PC-3 (cell line): ENCODE measurements at regions not wholly inside any gene's neighbourhood (a gene's known extent, or its start where the extent isn't known, plus 50 kb on each side); places are given as distances from the start of the nearest gene placed in this dataset.

Source experiments
- ATAC-seq: fragments of 200-7000 bp; cut with Tn5 transposase; 2 replicates; pipeline ENCODE4 v1.9.1; 2020; ENCODE audit warnings: mild to moderate bottlenecking, moderate library complexity
- BruUV-seq: library from RNA; stranded (reverse); fragments of 400-500 nt; replicated peaks from 2 replicates; lab custom pipeline; 2021; lab: Mats Ljungman, UMichigan
- CTCF ChIA-PET: fragments of 300-600 bp; sonication (Branson Sonifier 250); formaldehyde crosslinking; loops from one replicate; lab custom pipeline; 2022; ENCODE audit warnings: antibody characterized with exemption; lab: Charles Lee
- POLR2A ChIA-PET: fragments of 300-600 bp; sonication (Branson Sonifier 250); formaldehyde crosslinking; loops from one replicate; lab custom pipeline; 2022; ENCODE audit warnings: antibody characterized with exemption; ENCODE audit not compliant: unreplicated experiment; lab: Charles Lee
- DNase-seq: peaks from one replicate; pipeline ENCODE4 v3.0.0-alpha.2; 2015
- H2AFZ ChIP-seq: fragments of 300-600 bp; sonication (generic); 2 replicates; pipeline ENCODE4 v1.6.0; 2016; ENCODE audit warnings: antibody characterized with exemption, low read length
- H3F3A ChIP-seq: fragments of 300-600 bp; sonication (generic); one replicate; pipeline ENCODE4 v1.6.0; 2017; ENCODE audit warnings: antibody characterized with exemption, low read length, control low read depth, mild to moderate bottlenecking; ENCODE audit not compliant: unreplicated experiment
- H3K27ac ChIP-seq: fragments of 300-600 bp; sonication (generic); 2 replicates; pipeline ENCODE4 v1.5.1; 2016; ENCODE audit warnings: mild to moderate bottlenecking, low read length
- H3K27me3 ChIP-seq: fragments of 300-600 bp; sonication (generic); 2 replicates; pipeline ENCODE4 v1.6.1; 2016; ENCODE audit warnings: low read length, mixed read lengths
- H3K36me3 ChIP-seq: fragments of 300-600 bp; sonication (generic); 2 replicates; pipeline ENCODE4 v1.6.1; 2016; ENCODE audit warnings: low read depth, mixed run types, low read length, mixed read lengths
- H3K4me1 ChIP-seq: fragments of 300-600 bp; sonication (generic); 2 replicates; pipeline ENCODE4 v1.5.1; 2016; ENCODE audit warnings: low read length; ENCODE audit not compliant: insufficient read depth
- H3K4me2 ChIP-seq: fragments of 300-600 bp; sonication (generic); 2 replicates; pipeline ENCODE4 v1.6.0; 2016; ENCODE audit warnings: low read length
- H3K4me3 ChIP-seq: fragments of 300-600 bp; sonication (generic); 2 replicates; pipeline ENCODE4 v1.5.1; 2016; ENCODE audit warnings: mild to moderate bottlenecking, low read length, mixed read lengths
- H3K79me2 ChIP-seq: fragments of 300-600 bp; sonication (generic); 2 replicates; pipeline ENCODE4 v1.6.1; 2017; ENCODE audit warnings: low read length, mixed read lengths
- H3K9ac ChIP-seq: fragments of 300-600 bp; sonication (generic); 2 replicates; pipeline ENCODE4 v1.6.0; 2016; ENCODE audit warnings: mild to moderate bottlenecking, low read length
- H3K9me2 ChIP-seq: fragments of 300-600 bp; sonication (generic); replicated peaks from 2 replicates; pipeline ENCODE4 v1.6.1; 2016; ENCODE audit warnings: mixed run types, low read length, mixed read lengths
- H3K9me3 ChIP-seq: fragments of 300-600 bp; sonication (generic); 2 replicates; pipeline ENCODE4 v1.6.1; 2016; ENCODE audit warnings: low read length, mixed read lengths
- H4K20me1 ChIP-seq: fragments of 300-600 bp; sonication (generic); 2 replicates; pipeline ENCODE4 v1.6.1; 2016; ENCODE audit warnings: low read length, mixed read lengths
- EZH2 ChIP-seq: fragments of 300-600 bp; sonication (generic); IDR thresholded peaks from one replicate; pipeline ENCODE4 v1.6.1; 2017; ENCODE audit warnings: antibody characterized with exemption, mild to moderate bottlenecking, low read length; ENCODE audit not compliant: unreplicated experiment
- EZH2phosphoT487 ChIP-seq: fragments of 300-600 bp; sonication (generic); IDR thresholded peaks from 2 replicates; pipeline ENCODE4 v1.6.1; 2018; ENCODE audit warnings: mild to moderate bottlenecking, antibody characterized with exemption, low read length, borderline replicate concordance
- intact Hi-C: fragments of 100-400 bp; cut with micrococcal nuclease; formaldehyde crosslinking; loops from 2 replicates; pipeline ENCODE4 v1.9.0; 2023
- TF ChIP-seq, protein P1 (sequence below): fragments of 300-600 bp; sonication (generic); conservative IDR thresholded peaks from 2 replicates; pipeline ENCODE4 v1.5.1; 2017; ENCODE audit warnings: antibody characterized with exemption, low read depth, mild to moderate bottlenecking, low read length

DNA sequence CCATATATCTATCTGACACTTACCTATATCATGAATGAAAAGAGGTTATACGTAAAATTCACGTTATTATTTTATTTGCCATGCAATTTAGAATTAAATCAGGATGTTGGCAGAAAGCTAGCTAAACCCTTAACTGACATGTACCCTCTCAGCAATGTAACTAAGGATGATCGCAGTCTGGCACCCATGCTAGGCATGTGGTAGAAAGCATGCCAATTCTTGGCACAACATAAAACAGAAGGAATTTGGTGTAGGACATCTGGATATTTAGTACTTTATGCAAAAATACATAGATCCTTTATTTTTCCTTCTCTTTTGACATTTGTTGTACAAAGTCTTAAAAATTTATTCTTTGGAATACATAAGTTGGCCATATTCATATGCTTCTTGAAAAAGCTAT is 436.8 kb upstream of the FAT1 start:
- Histone ChIP-seq H3K4me2 (no peak overlapping the region), H4K20me1 (no peaks in the 10 kb centered on the region), H3K27ac (no peak overlapping the region), H3K79me2 (no peaks in the 10 kb centered on the region), H3K9ac (no peak overlapping the region), H3K9me3 (no peaks in the 10 kb centered on the region), H3K4me1 (no peaks in the 10 kb centered on the region), H3K4me3 (no peak overlapping the region), H3K27me3 (no peaks in the 10 kb centered on the region), H3F3A (no peaks in the 10 kb centered on the region), H2AFZ (no peak overlapping the region), H3K9me2 (no peaks in the 10 kb centered on the region), H3K36me3 (no peaks in the 10 kb centered on the region)
- CTCF ChIA-PET, result no interaction called here
- DNase-seq (no peak), ATAC-seq (no peak)
- TF ChIP-seq EZH2 (no peak), EZH2phosphoT487 (no peak)
- TF ChIP-seq, protein P1, sequence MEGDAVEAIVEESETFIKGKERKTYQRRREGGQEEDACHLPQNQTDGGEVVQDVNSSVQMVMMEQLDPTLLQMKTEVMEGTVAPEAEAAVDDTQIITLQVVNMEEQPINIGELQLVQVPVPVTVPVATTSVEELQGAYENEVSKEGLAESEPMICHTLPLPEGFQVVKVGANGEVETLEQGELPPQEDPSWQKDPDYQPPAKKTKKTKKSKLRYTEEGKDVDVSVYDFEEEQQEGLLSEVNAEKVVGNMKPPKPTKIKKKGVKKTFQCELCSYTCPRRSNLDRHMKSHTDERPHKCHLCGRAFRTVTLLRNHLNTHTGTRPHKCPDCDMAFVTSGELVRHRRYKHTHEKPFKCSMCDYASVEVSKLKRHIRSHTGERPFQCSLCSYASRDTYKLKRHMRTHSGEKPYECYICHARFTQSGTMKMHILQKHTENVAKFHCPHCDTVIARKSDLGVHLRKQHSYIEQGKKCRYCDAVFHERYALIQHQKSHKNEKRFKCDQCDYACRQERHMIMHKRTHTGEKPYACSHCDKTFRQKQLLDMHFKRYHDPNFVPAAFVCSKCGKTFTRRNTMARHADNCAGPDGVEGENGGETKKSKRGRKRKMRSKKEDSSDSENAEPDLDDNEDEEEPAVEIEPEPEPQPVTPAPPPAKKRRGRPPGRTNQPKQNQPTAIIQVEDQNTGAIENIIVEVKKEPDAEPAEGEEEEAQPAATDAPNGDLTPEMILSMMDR, result no peak
- BruUV-seq, result no TSS peak
- intact Hi-C loops, result no loop called here
- POLR2A ChIA-PET, result no interaction called here

DNA sequence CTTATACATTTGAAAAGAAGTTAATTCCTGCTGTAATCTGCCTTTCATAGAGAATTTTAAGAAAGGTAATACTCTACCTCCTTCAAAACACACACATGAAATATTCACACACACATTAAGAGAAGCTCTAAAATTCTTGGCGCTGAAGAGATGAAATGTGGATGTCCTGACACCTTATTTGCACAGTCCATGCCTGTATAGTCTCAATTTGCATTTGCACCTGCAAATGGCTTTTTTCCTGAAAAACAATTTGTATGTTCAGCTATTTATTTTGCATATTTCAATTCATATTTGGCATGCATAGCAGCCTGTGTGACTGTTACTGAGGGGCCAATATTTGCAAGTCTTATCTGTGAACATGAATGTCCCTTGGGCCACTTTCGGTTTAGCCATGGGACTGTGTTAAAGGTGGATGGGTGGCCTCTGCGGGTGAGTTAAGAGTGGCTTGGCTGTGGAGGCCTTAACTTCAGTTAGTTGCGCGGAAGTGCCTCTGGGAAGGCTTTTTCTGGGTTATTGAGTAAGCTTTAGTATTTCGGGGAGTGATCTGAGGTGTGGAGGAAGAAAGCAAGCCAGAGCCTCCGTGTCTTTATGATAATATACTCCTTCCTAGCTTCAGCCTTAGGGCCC is 443.3 kb upstream of the FAT1 start:
- DNase-seq (no peak), ATAC-seq (no peak)
- H3K9me2 ChIP-seq, result no peaks in the 10 kb centered on the region
- H3K4me2 ChIP-seq, result no peak overlapping the region
- no peaks in the 10 kb centered on the region for H3K36me3 ChIP-seq
- CTCF ChIA-PET, result no interaction called here
- TF ChIP-seq EZH2phosphoT487 (no peak), EZH2 (no peak)
- TF ChIP-seq, protein P1, result no peak
- no peaks in the 10 kb centered on the region for H4K20me1 ChIP-seq
- no peaks in the 10 kb centered on the region for H3K27me3 ChIP-seq
- POLR2A ChIA-PET, result no interaction called here
- no peak overlapping the region for H3K4me3 ChIP-seq
- intact Hi-C loops, result no loop called here
- no TSS peak for BruUV-seq
- peaks cover 5% of the 10 kb centered on the region for H3K4me1 ChIP-seq
- no peaks in the 10 kb centered on the region for H3F3A ChIP-seq
- no peaks in the 10 kb centered on the region for H3K79me2 ChIP-seq
- no peak overlapping the region for H3K27ac ChIP-seq
- H3K9ac ChIP-seq, result no peak overlapping the region
- H2AFZ ChIP-seq, result no peak overlapping the region
- no peaks in the 10 kb centered on the region for H3K9me3 ChIP-seq

DNA sequence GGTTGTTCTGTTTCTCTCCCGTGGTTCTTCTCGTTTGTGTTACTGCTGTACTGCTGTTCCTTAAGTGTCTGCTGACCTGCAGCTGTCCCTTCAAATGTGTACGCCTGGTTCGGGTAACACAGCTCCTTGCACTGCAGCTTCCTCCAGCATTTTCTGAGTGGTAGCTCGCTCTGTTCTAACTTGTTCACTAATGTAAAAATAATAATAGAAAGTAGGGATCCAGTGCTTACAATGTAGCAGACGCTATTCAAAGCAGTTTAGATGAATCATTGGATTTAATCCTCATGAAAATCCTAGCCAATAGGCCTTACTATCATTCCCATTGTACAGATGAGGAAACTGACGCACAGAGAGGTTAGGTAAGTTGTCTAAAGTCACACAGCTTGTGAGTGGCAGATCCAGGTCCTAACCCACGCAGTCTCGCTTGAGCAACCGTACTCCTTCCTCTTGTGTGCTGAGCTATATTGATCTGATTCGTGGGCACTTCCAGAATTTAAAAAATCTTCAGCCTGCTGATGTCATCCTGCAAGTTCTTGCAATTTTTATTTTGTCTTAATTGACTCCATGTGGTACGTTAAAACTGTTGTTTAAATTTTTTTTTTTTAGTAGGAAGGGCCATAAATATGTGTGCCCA is 448.2 kb upstream of the FAT1 start:
- no peaks in the 10 kb centered on the region for H3K27me3 ChIP-seq
- peak overlapping the region; percentile 55 for H3K27ac ChIP-seq
- peaks cover 12% of the 10 kb centered on the region for H3K4me1 ChIP-seq
- H3K9me3 ChIP-seq, result no peaks in the 10 kb centered on the region
- DNase-seq, result no peak
- H3K4me3 ChIP-seq, result peak overlapping the region; percentile 30; the same call in 1 of the 2 replicates
- intact Hi-C loops, result no loop called here
- peak overlapping the region; percentile 66 for H2AFZ ChIP-seq
- H3K4me2 ChIP-seq, result peak overlapping the region; percentile 54
- ChIA-PET CTCF (no interaction called here), POLR2A (interaction anchor here (0.6 kb wide), 1 partner anchor 38 kb away, joined by 7 read pairs; no protein-coding TSS in a partner anchor)
- no peak overlapping the region for H3K9ac ChIP-seq
- BruUV-seq, result no TSS peak
- H3K79me2 ChIP-seq, result no peaks in the 10 kb centered on the region
- peak; percentile 9; the same call in 1 of the 2 replicates for ATAC-seq
- H3F3A ChIP-seq, result no peaks in the 10 kb centered on the region
- no peaks in the 10 kb centered on the region for H3K9me2 ChIP-seq
- no peak for TF ChIP-seq EZH2
- TF ChIP-seq EZH2phosphoT487, result no peak
- TF ChIP-seq, protein P1, result no peak
- no peaks in the 10 kb centered on the region for H4K20me1 ChIP-seq
- H3K36me3 ChIP-seq, result no peaks in the 10 kb centered on the region
